ENCODE measurements at regions not wholly inside any gene's neighbourhood (a gene's known extent, or its start where the extent isn't known, plus 50 kb on each side); places are given as distances from the start of the nearest gene placed in this dataset.

DNA sequence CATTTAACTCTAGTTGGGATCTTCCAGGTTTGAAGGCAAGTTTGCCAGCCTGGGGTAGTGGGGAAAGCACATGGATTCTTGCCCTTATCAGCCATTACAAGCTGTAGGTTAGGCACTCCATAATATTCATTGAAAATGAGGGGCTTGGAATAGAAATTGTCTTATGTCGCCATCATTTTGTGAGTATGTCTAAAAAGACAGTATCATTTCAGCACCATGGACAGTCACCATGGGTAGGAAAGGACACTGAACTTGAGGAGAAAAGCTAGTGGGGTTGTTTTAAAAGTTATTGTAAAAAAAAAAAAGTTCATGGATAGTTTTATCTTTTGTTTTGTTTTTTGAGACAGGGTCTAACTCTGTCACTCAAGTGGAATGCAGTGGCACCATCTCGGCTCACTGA, 356.1 kb downstream of the HNRNPD start:
- Mint-ChIP-seq H3K36me3 (ENCODE audit: insufficient read depth) (no peaks in the 10 kb centered on the region), H3K4me1 (ENCODE audit: low read depth) (no peaks in the 10 kb centered on the region), H3K4me3 (no peak overlapping the region), H3K27me3 (ENCODE audit: low read depth) (peaks cover 3% of the 10 kb centered on the region), H3K9me3 (peaks cover 8% of the 10 kb centered on the region)
- DNase-seq (no peak), ATAC-seq (no peak)

DNA sequence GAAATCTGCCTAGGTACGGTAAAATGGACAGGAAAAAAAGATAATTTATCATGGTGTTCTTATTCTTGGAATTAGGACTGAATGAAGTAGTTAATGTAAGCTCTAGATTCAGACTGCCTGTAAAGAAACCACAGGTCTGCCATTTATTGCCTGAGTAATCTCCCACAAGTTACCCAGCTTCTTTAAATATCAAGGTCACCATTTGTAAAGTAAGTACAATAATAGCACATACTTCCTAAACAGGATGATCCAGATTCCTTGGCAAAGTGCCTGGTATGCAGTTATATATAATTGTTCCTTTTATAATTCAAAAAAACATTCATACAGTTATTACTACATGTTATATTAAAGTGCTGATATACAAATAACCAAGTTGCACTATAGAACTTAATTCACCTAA, 368.6 kb downstream of the HNRNPD start:
- no peaks in the 10 kb centered on the region for H3K4me1 Mint-ChIP-seq (ENCODE audit: low read depth)
- H3K27me3 Mint-ChIP-seq (ENCODE audit: low read depth): peaks cover 2% of the 10 kb centered on the region
- no peaks in the 10 kb centered on the region for H3K9me3 Mint-ChIP-seq
- DNase-seq (no peak), ATAC-seq (no peak)
- H3K36me3 Mint-ChIP-seq (ENCODE audit: insufficient read depth): no peaks in the 10 kb centered on the region
- no peak overlapping the region for H3K4me3 Mint-ChIP-seq

- H3K27me3 Mint-ChIP-seq (ENCODE audit: low read depth): no peaks in the 10 kb centered on the region
- no peaks in the 10 kb centered on the region for H3K9me3 Mint-ChIP-seq
- no peak overlapping the region for H3K4me3 Mint-ChIP-seq
- DNase-seq (no peak), ATAC-seq (no peak)
- H3K36me3 Mint-ChIP-seq (ENCODE audit: insufficient read depth): no peaks in the 10 kb centered on the region
- H3K4me1 Mint-ChIP-seq (ENCODE audit: low read depth): no peaks in the 10 kb centered on the region
Measured at GRCh38 chr4:81997313-81997712, 376.5 kb downstream of the HNRNPD start.

DNA sequence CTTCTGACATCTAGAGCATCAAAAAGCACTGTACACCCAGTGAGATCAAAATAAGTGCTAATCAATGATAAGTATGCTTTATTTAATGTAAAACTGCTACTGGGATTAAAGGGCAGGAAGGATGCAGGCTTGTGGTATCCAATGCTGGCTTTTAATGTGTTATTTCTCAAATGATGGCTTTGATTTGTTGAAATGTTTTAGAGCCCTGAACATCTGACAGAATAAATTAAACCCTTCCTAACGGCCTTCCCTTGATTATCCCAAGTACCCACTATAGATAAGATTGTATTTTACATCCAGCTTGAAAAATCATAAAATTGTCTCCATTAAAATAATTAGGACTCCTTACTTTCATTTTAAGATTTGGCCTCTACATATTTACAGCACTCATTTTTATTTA, 382.9 kb downstream of the HNRNPD start:
- Mint-ChIP-seq H3K4me3 (no peak overlapping the region), H3K27me3 (ENCODE audit: low read depth) (peaks cover 6% of the 10 kb centered on the region), H3K36me3 (ENCODE audit: insufficient read depth) (no peaks in the 10 kb centered on the region), H3K4me1 (ENCODE audit: low read depth) (no peaks in the 10 kb centered on the region), H3K9me3 (no peaks in the 10 kb centered on the region)
- DNase-seq (no peak), ATAC-seq (no peak)

- H3K36me3 Mint-ChIP-seq (ENCODE audit: insufficient read depth): no peaks in the 10 kb centered on the region
- ATAC-seq (no peak), DNase-seq (no peak)
- no peaks in the 10 kb centered on the region for H3K9me3 Mint-ChIP-seq
- no peaks in the 10 kb centered on the region for H3K4me1 Mint-ChIP-seq (ENCODE audit: low read depth)
- H3K27me3 Mint-ChIP-seq (ENCODE audit: low read depth): peaks cover 6% of the 10 kb centered on the region
- H3K4me3 Mint-ChIP-seq: no peak overlapping the region
Measured at GRCh38 chr4:81990211-81990610, 383.6 kb downstream of the HNRNPD start.

- DNase-seq (no peak), ATAC-seq (no peak)
- H3K9me3 Mint-ChIP-seq: no peaks in the 10 kb centered on the region
- no peak overlapping the region for H3K4me3 Mint-ChIP-seq
- peaks cover 6% of the 10 kb centered on the region for H3K27me3 Mint-ChIP-seq (ENCODE audit: low read depth)
- no peaks in the 10 kb centered on the region for H3K4me1 Mint-ChIP-seq (ENCODE audit: low read depth)
- no peaks in the 10 kb centered on the region for H3K36me3 Mint-ChIP-seq (ENCODE audit: insufficient read depth)
Measured at GRCh38 chr4:81989202-81989601, 384.6 kb downstream of the HNRNPD start.

DNA sequence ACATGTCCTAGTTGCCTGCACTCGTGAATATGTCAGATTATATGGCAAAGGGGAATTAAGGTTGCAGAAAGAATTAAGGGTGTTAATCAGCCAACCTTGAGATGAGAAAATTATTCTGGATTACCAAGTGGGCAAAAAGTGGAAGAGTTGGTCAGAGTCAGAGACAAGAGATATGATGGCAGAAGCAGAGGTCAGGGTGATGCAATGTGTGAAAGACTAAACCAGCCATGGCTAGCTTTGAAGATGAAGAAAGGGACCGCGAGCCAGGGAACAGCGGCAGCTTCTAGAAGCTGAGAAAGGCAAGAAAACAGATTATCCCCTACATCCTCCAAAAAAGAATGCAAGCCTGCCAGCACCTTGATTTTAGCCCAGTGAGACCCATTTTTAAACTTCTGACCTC, 385.6 kb downstream of the HNRNPD start:
- ATAC-seq: no peak
- peaks cover 6% of the 10 kb centered on the region for H3K27me3 Mint-ChIP-seq (ENCODE audit: low read depth)
- DNase-seq: no peak
- no peaks in the 10 kb centered on the region for H3K36me3 Mint-ChIP-seq (ENCODE audit: insufficient read depth)
- H3K4me3 Mint-ChIP-seq: no peak overlapping the region
- no peaks in the 10 kb centered on the region for H3K9me3 Mint-ChIP-seq
- no peaks in the 10 kb centered on the region for H3K4me1 Mint-ChIP-seq (ENCODE audit: low read depth)

DNA sequence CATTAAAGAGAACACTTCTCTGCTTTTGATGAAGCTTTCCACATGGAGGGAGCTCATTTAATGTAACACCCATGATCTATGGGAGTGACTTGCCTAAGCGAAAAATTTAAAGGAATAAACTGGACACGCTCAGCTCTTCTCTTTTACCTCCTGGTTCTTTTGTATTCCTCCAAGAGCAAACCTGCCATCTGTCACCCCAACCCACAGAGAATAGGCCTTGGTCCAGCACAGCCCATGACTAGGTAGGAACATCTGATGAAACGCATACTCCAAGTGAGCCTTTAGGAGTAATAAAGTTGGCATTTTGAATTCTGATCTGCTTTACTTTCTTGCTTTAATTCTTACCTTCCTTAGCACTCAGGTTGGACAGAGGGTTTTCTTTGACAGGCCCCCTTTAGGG, 389.0 kb downstream of the HNRNPD start:
- no peaks in the 10 kb centered on the region for H3K4me1 Mint-ChIP-seq (ENCODE audit: low read depth)
- H3K27me3 Mint-ChIP-seq (ENCODE audit: low read depth): peaks cover 6% of the 10 kb centered on the region
- ATAC-seq (no peak), DNase-seq (no peak)
- H3K9me3 Mint-ChIP-seq: no peaks in the 10 kb centered on the region
- no peaks in the 10 kb centered on the region for H3K36me3 Mint-ChIP-seq (ENCODE audit: insufficient read depth)
- no peak overlapping the region for H3K4me3 Mint-ChIP-seq

- no peaks in the 10 kb centered on the region for H3K4me1 Mint-ChIP-seq (ENCODE audit: low read depth)
- H3K9me3 Mint-ChIP-seq: no peaks in the 10 kb centered on the region
- H3K27me3 Mint-ChIP-seq (ENCODE audit: low read depth): peaks cover 3% of the 10 kb centered on the region
- no peaks in the 10 kb centered on the region for H3K36me3 Mint-ChIP-seq (ENCODE audit: insufficient read depth)
- no peak for ATAC-seq
- no peak overlapping the region for H3K4me3 Mint-ChIP-seq
- DNase-seq: no peak
Measured at GRCh38 chr4:81982846-81983540, 390.8 kb downstream of the HNRNPD start.

- DNase-seq (no peak), ATAC-seq (no peak)
- Mint-ChIP-seq H3K4me1 (ENCODE audit: low read depth) (no peaks in the 10 kb centered on the region), H3K27me3 (ENCODE audit: low read depth) (no peaks in the 10 kb centered on the region), H3K4me3 (no peak overlapping the region), H3K36me3 (ENCODE audit: insufficient read depth) (no peaks in the 10 kb centered on the region), H3K9me3 (no peaks in the 10 kb centered on the region)
Measured at GRCh38 chr4:81981218-81981617, 392.6 kb downstream of the HNRNPD start.

DNA sequence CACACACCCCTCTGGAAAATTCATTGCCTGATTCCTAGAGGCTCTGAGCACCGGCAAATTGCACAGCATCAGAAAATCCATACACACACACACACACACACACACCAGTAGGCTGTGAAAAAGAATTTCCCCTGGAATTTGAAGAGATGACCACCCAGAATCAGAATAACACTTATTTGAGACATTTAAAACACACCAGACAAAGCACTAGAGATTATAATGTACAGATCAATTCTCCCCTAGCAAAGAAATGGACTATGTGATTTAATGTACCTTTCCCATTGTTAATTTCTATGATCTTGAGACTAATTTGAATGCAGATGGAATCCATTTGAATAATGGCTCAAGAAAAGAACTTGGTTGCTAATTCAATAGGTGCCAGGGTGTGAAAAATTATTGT, 399.3 kb downstream of the HNRNPD start:
- ATAC-seq (no peak), DNase-seq (no peak)
- Mint-ChIP-seq H3K36me3 (ENCODE audit: insufficient read depth) (no peaks in the 10 kb centered on the region), H3K4me3 (no peak overlapping the region), H3K4me1 (ENCODE audit: low read depth) (peaks cover 4% of the 10 kb centered on the region), H3K27me3 (ENCODE audit: low read depth) (no peaks in the 10 kb centered on the region), H3K9me3 (no peaks in the 10 kb centered on the region)

- no peaks in the 10 kb centered on the region for H3K36me3 Mint-ChIP-seq (ENCODE audit: insufficient read depth)
- no peaks in the 10 kb centered on the region for H3K9me3 Mint-ChIP-seq
- peaks cover 8% of the 10 kb centered on the region for H3K27me3 Mint-ChIP-seq (ENCODE audit: low read depth)
- no peak overlapping the region for H3K4me3 Mint-ChIP-seq
- ATAC-seq (no peak), DNase-seq (no peak)
- H3K4me1 Mint-ChIP-seq (ENCODE audit: low read depth): peaks cover 4% of the 10 kb centered on the region
Measured at GRCh38 chr4:81971637-81972381, 402.0 kb downstream of the HNRNPD start.

DNA sequence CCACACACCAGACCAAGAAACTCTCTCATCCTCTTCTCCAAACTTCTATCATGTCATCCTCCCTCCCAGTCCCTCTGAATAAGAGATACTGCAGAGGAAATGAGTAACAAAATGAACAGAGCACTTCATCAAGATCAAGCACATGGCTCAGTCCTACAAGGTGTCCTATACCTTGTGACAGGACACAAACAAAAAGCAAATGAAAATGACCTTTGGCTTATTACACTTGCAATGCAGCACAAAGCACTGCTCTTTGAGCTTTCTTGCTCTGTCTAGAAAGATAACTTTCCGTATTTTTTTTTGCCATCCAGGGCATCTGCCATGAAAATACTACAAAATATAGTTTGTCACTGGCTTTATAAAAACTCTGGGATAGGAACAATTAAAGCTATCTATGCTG, 402.7 kb downstream of the HNRNPD start:
- Mint-ChIP-seq H3K36me3 (ENCODE audit: insufficient read depth) (no peaks in the 10 kb centered on the region), H3K4me1 (ENCODE audit: low read depth) (peaks cover 5% of the 10 kb centered on the region), H3K27me3 (ENCODE audit: low read depth) (peaks cover 8% of the 10 kb centered on the region), H3K4me3 (no peak overlapping the region), H3K9me3 (no peaks in the 10 kb centered on the region)
- DNase-seq: no peak
- ATAC-seq: no peak

- Mint-ChIP-seq H3K4me1 (ENCODE audit: low read depth) (peaks cover 10% of the 10 kb centered on the region), H3K27me3 (ENCODE audit: low read depth) (peaks cover 12% of the 10 kb centered on the region), H3K36me3 (ENCODE audit: insufficient read depth) (no peaks in the 10 kb centered on the region), H3K4me3 (no peak overlapping the region), H3K9me3 (no peaks in the 10 kb centered on the region)
- ATAC-seq (no peak), DNase-seq (no peak)
Measured at GRCh38 chr4:81970454-81970853, 403.3 kb downstream of the HNRNPD start.

DNA sequence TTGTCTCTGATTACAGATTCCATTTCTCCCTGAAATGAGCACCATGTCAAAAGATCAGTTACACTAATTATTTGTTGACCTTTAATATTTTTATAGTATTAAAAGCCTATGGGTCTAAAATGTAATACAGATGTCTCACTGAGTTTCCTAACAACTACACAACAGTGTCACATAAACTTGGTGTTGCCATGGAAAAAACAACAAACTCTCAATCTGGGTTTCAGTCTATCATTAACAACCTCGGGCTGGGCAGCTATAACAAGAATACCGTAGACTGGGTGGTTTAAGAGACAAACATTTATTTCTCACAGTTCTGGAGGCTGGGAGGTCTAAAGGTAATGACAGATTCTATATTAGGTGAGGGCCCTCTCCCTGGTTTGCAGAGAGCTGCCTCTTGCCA, 407.1 kb downstream of the HNRNPD start:
- H3K4me3 Mint-ChIP-seq: no peak overlapping the region
- ATAC-seq: no peak
- H3K27me3 Mint-ChIP-seq (ENCODE audit: low read depth): peaks cover 12% of the 10 kb centered on the region
- no peak for DNase-seq
- H3K9me3 Mint-ChIP-seq: no peaks in the 10 kb centered on the region
- H3K36me3 Mint-ChIP-seq (ENCODE audit: insufficient read depth): no peaks in the 10 kb centered on the region
- peaks cover 5% of the 10 kb centered on the region for H3K4me1 Mint-ChIP-seq (ENCODE audit: low read depth)
